Ovary (tissue), 7 donors: ENCODE measurements at regions not wholly inside any gene's neighbourhood (a gene's known extent, or its start where the extent isn't known, plus 50 kb on each side); places are given as distances from the start of the nearest gene placed in this dataset.

Experiments used
- DNase-seq, 5 donors: peaks; one replicate each; pipeline ENCODE4 v3.0.0-alpha.2; 2019 to 2020
- H3K27ac ChIP-seq, 2 donors: fragments of 200-600 bp; one replicate each; pipeline versions ENCODE4 v1.5.1 to v1.8.0; 2019 to 2022
- H3K27me3 ChIP-seq: fragments of 200-600 bp; one replicate; pipeline ENCODE4 v1.8.0; 2022
- H3K36me3 ChIP-seq: fragments of 200-600 bp; sonication (generic); one replicate; pipeline ENCODE4 v1.5.1; 2019
- H3K4me1 ChIP-seq: one replicate; pipeline ENCODE4 v1.8.1; 2013; ENCODE audit warnings: mild to moderate bottlenecking, moderate library complexity; ENCODE audit not compliant: insufficient read depth
- H3K4me3 ChIP-seq: fragments of 200-600 bp; sonication (generic); one replicate; pipeline ENCODE4 v1.5.1; 2017
- H3K9me3 ChIP-seq, 2 donors: fragments of 200-600 bp in 1 of 2; sonication (generic) in 1 of 2; one replicate each; pipeline versions ENCODE4 v1.5.1 to v1.8.1; 2013 to 2019; ENCODE audit warnings: mild to moderate bottlenecking in 1 of 2, moderate library complexity in 1 of 2
- CTCF ChIP-seq, 3 donors: fragments of 450-650 bp in 2 of 3; fragments of 200-600 bp in 1 of 3; IDR thresholded peaks; one replicate each; pipeline versions ENCODE4 v1.5.1 to v1.8.0; 2016 to 2022; ENCODE audit warnings: antibody characterized with exemption in 3 of 3, mild to moderate bottlenecking in 1 of 3
- EP300 ChIP-seq: sonication (generic); formaldehyde crosslinking; IDR thresholded peaks from one replicate; pipeline ENCODE4 v1.6.1; 2017; ENCODE audit warnings: antibody characterized with exemption
- POLR2A ChIP-seq: fragments of 450-650 bp; IDR thresholded peaks from one replicate; pipeline ENCODE4 v1.6.1; 2017; ENCODE audit warnings: antibody characterized with exemption, mild to moderate bottlenecking, moderate library complexity
- WGBS, 3 donors: extraction: QIAGEN DNeasy Blood & Tissue Kit in 1 of 3; methylation state at CpG; one replicate each; pipeline versions ENCODE4 v1.1.5 to v1.1.7; 2013 to 2017; 5-methylcytosine and 5-hydroxymethylcytosine counted together
- intact Hi-C, 4 donors: fragments of 100-400 bp; cut with DNase I; formaldehyde crosslinking; loops; one replicate each; pipeline versions ENCODE4 v1.11.0 to v1.15.1; 2022 to 2023
- donor health status: DM: no; HTN: no; CAD: no; lungs with moderate emphysema.
- donor health status: DM: no; HTN: no; CAD: no.
- donor health status: Bipolar disorder and iron deficiency.
- donor health status: DM: no; HTN: no; CAD: no.
- donor health status: DM: yes; HTN: yes; CAD: no.

DNA sequence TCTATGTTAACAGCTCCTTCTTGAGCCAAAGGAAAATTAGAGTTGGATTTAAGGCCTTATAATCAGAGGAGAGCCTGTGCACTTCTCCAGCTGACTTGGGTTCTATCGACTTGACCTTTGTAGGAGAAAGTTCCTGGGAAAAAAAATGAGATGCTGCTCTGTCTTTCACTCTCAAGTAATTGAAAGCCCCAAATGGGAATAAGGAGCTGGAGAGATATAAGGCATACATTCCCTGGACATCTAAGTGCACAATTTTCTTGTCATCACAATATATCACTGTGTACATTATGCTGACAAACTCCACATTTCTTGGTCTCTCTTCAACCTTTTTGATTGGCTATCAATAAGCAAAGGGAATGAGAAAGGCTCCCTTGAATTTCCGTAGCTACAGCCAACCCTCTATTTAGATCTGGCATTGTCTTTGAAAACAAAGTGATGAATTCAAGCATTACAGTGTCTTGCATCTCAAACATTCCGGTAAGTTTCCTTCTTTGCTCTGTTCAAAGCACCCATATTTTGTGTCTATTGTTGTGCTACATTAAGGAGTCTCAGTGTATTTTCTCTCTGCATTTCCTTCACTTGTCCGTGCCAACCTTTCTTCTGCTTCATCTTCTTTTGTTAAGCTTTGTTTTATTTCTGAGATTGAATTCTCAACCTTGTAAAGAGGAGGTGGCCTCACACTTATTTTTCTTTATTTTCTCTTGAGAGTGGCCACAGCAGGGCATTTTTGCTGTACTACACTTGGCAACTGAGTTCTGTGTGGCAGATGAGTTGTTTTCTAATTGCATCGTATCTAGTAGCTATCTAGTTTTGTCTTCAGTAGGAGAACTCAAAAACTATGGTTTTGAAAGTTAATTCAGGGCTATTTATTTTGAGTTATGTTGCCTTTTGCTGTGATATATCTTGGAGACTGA, 450.3 kb upstream of the MAN1A1 start:
- intact Hi-C loops, result no loop called here
- Histone ChIP-seq H3K36me3 (no peaks in the 10 kb centered on the region), H3K4me1 (no peaks in the 10 kb centered on the region), H3K27ac (no peak overlapping the region), H3K9me3 (no peaks in the 10 kb centered on the region), H3K27me3 (no peaks in the 10 kb centered on the region), H3K4me3 (no peak overlapping the region)
- 39 to 65% (median 56%) methylated on average over 5 of the region's 5 CpGs for WGBS, 3 donors
- TF ChIP-seq EP300, result no peak
- no peak for TF ChIP-seq POLR2A
- no peak for TF ChIP-seq CTCF (IDR thresholded peaks at IDR 0.05)
- no peak for DNase-seq

DNA sequence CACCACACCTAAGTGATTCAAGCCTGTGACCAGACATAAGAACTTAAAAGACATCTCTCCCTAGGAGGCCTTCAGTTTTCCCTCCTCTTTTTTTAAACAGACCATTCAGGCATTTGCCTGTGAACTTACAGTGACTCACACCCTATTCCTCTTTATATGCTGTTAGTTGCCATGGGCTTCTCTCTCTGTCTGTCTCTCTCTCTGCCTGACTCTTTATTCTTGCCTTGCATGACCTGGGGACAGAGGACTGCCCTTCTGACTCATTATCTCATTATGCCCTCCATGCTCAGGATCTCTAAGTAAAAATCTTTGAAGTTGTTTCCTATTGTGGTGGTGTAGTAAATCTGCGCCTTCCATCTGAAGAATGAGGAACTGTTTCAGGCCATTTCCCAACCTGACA, 442.2 kb upstream of the MAN1A1 start:
- intact Hi-C loops, result no loop called here
- 93 to 100% (median 97%) methylated on average over 1 of the region's 1 CpG for WGBS, 3 donors
- Histone ChIP-seq H3K27ac (no peak overlapping the region), H3K4me3 (no peak overlapping the region), H3K9me3 (no peaks in the 10 kb centered on the region), H3K27me3 (no peaks in the 10 kb centered on the region), H3K36me3 (no peaks in the 10 kb centered on the region), H3K4me1 (no peaks in the 10 kb centered on the region)
- DNase-seq, result no peak
- TF ChIP-seq POLR2A (no peak), EP300 (no peak), CTCF (IDR thresholded peaks at IDR 0.05) (no peak)

DNA sequence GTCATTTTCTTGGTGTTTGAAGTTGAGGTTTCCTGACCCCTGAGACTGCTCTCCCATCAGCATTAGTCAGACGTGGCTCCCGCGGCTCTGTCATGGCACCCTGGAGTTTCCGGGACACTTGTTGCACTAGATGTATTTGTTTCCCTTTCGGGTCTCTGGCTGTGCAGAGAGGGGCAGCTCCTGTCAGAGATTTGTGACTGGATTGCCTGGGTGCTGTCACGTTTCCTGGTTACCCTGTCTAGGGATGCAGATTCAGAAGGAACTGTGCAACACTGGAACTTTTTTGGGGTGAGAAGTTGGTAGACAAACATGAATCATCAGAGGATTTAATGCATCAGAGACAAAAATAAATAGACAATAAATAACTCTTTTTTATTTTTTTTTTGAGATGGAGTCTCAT, 431.8 kb upstream of the MAN1A1 start:
- Histone ChIP-seq H3K27ac (no peak overlapping the region), H3K27me3 (no peaks in the 10 kb centered on the region), H3K36me3 (no peaks in the 10 kb centered on the region), H3K9me3 (no peaks in the 10 kb centered on the region), H3K4me1 (no peaks in the 10 kb centered on the region), H3K4me3 (no peak overlapping the region)
- no peak for TF ChIP-seq POLR2A
- TF ChIP-seq EP300, result no peak
- TF ChIP-seq CTCF (IDR thresholded peaks at IDR 0.05), result no peak
- DNase-seq, result no peak
- WGBS, 3 donors, result 83 to 91% (median 88%) methylated on average over 6 of the region's 6 CpGs
- intact Hi-C loops, result no loop called here

GRCh38 chr6:119768201-119768600, 418.6 kb upstream of the MAN1A1 start:
- Histone ChIP-seq H3K27ac (no peak overlapping the region), H3K27me3 (no peaks in the 10 kb centered on the region), H3K4me1 (no peaks in the 10 kb centered on the region), H3K36me3 (no peaks in the 10 kb centered on the region), H3K9me3 (no peaks in the 10 kb centered on the region), H3K4me3 (no peak overlapping the region)
- no peak for DNase-seq
- intact Hi-C loops, result no loop called here
- TF ChIP-seq CTCF (IDR thresholded peaks at IDR 0.05) (no peak), EP300 (no peak), POLR2A (no peak)
- 76 to 81% (median 76%) methylated on average over 5 of the region's 5 CpGs for WGBS, 3 donors
